Activated CD8-positive, alpha-beta memory T cell treated with anti-CD3 and anti-CD28 coated beads, Interleukin-2, amount 50 U/mL, for 1 hour (primary cell): ENCODE measurements at regions not wholly inside any gene's neighbourhood (a gene's known extent, or its start where the extent isn't known, plus 50 kb on each side); places are given as distances from the start of the nearest gene placed in this dataset.

ENCODE experiments used
- DNase-seq: peaks from one replicate; pipeline ENCODE4 v3.0.0-alpha.2; 2020; ENCODE audit errors: extremely low read depth

DNA sequence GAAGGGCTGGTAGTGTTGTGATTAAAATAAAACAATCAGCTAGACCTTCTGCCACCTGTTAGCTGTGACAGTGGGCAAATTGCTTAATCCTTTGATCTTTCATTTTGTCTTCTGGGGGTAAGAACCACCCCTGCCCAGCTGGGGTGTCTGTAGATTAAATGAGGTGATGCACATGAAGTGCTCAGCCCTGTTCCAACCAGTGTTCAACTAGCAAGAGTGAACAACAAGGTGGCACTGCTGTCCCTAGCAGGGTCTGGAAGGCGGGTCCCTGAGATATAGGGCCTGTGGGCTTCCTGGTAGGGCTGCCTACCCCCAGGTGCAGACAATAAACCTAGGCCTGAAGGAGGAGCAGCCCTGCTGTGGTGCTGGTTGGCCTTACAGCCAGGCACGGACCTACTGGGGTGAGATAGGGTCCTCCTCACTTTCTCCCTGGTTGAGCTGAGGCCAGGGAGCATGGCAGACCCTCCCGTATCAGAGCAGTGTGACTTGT lies 60.6 kb downstream of the ARL6IP4 start:
- DNase-seq = no peak

DNA sequence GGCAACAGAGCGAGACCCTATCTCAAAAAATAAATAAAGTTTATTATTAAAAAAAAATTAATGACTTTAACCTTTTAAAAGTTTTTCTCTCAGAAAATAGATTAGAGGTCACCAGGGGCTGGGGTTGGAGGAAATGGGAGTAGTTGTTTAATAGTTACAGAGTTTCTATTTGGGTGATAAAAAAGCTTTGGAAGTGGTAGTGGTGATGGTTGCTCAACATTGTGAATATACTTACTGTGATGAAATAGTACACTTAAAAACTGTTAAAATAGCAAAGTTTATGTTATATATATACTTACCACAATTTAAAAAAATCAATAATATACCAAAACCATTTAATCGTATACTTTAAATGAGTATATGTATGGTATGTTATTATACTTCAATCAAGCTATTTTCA lies 59.6 kb downstream of the ARL6IP4 start:
- DNase-seq = no peak

DNA sequence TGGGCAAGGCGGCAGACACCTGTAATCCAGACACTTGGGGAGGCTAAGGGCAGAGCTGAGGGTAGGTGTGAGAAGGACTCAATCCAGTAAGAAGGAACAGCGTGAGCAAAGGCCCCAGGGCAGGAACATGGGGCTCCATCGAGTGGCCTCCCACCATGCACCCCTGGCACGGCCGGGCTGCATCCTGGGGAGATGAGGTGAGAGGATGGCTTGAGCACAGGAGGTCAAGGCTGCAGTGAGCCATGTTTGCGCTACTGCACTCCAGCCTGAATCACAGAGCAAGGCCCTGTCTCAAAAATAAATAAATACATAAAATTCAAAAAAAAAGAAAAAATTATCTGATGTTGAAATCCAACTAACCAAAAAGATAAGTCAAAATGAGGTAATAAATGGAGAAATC lies 58.5 kb downstream of the ARL6IP4 start:
- no peak for DNase-seq

DNA sequence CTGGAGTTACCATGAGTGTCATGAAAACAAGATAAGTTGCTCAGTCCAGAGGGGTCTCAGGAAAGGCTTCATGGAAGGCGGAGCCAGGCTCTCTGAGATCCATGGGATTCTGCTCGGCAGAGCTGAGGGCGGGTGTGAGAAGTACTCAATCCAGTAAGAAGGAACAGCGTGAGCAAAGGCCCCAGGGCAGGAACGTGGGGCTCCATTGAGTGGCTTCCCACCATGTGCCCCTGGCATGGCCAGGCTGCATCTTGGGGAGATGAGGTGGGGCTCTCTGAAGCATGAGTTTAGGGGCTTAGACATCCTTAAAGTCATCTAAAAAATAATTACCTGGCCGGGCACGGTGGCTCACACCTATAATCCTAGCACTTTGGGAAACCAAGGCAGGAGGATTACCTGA lies 58.0 kb downstream of the ARL6IP4 start:
- DNase-seq = no peak

DNA sequence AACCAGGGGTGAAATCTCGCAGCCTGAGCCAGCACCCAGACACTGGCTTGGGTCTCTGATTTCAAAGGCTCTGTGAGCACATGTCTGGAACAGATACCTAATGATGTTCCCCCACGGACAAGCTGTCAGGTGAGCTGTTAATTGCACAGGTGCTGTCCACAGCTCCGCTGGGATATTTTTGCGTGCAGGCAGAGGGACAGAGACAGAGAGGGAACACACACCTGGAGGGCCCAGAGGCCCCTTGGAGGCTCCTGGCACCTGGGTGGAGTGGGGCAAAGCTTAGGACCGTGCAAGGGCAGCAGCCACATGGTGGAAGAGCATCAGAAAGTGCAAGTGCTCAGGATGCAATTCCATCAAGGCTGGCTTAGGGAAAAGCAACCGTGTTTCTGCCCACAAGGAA lies 57.3 kb downstream of the ARL6IP4 start:
- no peak for DNase-seq

DNA sequence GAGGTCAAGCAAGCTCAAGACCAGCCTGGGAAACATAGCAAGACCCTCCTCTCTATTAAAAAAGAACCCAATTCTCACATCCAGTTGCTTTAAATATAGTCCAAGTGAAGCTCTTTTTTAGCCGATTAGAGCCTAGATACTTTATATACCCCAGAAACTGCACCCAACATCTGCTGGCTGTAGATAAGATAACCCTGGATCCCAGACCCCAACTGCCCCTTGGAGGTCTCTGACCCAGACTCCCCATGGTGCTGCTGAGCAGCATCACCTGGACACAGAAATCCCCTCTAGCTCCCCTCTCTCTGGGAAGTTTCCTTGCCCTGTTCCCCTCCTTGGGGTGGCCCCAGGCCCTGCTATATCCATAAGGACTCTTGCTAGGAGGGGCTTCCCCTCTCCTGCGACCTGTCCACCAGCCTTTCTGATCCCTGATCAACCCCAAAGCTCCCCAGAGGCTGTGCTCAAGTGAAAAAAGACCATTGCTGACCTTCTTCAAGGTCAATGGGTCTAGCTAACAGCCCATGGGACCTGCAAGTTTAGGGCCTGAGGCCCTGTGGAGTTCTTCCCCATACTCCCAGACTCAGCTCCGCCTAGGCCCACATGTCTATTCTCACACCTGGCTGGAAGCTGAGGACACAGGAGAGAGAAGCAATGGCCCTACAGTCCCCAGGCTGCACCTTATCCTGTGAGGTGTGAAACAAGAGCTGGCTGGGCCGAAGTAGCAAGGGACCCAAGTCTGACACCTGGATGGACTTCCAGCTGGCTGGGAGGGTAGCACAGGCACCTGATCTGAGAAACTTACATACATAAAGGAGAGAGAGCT lies 56.2 kb downstream of the ARL6IP4 start:
- no peak for DNase-seq

DNA sequence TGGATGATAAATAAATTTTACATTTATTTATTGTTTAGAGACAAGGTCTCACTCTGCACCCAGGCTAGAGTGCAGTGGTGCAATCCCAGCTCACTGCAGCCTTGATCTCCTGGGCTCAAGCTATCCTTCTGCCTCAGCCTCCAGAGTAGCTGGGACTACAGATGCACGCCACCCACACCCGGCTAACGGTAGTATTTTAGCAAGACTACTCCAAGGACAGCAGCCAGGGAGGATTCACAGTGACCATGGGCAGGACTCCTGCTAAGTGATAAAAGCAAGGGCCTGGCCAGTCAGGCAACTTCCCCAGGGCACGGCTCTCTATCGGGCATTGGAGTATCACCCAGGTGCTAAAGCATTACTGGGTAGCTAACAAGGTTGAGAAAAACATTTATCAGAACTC lies 55.4 kb downstream of the ARL6IP4 start:
- no peak for DNase-seq

DNA sequence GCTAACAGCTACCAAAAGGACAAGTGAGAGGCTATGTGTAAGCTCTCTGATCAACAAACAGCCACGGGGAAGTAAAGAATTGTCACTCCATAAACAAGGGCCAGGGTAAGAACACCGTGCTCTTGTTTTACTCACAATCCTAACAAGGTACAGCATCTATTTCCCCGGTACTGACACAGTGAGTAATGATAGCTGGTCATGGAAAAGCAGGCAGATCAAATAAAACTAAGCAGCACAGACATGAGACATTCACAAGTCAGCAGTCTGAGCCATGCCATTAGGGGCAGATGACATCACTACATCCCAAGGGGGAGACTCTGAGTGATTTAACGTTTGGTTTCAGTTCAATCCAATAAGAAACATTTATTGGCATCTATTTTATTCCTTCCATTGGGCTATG lies 54.4 kb downstream of the ARL6IP4 start:
- DNase-seq = no peak

DNA sequence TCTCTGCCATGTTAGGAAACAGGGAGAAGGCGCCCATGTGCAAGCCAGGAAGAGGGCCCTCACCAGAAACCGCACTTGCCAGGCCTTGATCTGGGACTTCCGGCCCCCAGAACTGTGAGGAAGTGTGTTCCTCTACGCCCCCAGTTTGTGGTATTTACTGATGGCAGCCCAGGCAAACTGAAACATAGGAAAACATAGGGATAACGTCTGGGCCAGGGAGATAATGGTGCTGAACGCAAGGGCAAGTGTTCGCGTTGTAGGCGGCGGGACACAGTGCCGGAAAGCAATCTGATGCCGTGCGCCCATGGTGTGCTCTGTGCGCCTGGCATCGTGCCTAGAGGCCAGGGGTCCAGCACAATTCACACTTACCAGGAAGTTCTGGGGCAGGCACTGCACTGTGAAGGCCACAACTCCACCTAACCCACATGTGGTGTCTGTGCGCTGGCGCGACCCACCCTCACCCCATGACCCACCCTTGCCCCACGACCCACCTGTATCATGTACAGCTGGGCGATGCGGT lies 53.6 kb downstream of the ARL6IP4 start:
- DNase-seq = no peak

DNA sequence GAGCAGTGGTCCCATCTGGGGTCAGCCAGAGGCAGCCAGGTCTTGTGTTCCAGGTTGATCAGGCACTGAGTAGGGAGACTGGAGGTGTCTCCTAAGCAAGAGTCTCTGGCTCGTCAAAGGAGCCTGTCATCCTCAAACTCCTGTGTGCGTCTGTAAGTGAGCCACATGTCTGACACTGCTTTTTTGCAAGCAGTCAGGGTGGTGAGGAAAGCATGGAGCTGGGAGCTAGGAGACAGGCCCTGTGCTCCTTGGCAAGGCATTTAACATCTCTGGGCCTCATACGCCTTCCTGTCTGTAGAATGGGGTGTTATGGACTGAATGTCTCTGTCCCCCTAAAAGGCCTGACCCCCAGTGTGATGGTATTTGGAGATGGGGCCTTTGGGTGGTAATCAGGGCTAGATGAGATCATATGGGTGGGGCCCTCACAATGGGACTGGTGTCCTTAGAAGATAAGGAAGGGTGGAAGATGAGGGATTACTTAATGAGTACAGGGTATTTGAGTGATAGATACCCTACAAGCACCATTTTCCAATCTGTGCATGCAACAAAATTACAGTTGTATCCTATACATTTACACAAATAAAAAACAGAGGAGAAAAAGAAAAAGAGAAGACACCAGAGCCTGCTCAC lies 53.0 kb downstream of the ARL6IP4 start:
- no peak for DNase-seq

DNA sequence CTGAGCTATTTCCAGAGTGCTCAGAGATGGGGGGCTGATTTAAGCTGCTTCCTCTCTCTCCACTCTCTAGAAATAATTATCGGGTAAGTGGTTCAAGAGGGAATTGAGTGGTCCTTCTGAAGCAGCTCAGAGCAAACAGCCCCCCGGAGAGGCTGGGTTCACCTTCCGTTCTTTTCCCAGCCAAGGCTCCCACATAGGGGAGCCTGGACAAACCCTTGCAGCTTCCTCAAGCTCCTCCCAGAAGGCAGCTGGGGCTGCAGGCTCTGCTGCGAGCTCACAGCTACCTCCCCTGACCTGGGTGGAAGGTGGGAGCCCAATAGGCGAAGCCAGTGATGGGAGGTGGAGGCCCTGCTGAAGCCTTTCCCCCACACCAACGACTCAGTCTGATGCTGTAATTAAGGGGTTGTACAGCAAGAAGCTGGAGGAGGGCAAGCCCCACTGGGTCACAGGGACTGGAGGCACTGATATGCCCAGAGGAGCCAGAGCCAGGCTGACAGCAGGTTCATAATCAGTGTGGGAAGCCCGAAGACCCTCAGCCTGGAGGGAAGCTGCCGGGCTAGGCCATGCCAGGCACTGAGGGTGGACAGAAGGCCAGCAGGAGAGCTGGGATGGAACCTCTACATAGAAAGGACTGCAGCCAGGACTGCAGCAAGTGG lies 52.4 kb downstream of the ARL6IP4 start:
- no peak for DNase-seq
